ENCODE measurements at regions not wholly inside any gene's neighbourhood (a gene's known extent, or its start where the extent isn't known, plus 50 kb on each side); places are given as distances from the start of the nearest gene placed in this dataset.

DNA sequence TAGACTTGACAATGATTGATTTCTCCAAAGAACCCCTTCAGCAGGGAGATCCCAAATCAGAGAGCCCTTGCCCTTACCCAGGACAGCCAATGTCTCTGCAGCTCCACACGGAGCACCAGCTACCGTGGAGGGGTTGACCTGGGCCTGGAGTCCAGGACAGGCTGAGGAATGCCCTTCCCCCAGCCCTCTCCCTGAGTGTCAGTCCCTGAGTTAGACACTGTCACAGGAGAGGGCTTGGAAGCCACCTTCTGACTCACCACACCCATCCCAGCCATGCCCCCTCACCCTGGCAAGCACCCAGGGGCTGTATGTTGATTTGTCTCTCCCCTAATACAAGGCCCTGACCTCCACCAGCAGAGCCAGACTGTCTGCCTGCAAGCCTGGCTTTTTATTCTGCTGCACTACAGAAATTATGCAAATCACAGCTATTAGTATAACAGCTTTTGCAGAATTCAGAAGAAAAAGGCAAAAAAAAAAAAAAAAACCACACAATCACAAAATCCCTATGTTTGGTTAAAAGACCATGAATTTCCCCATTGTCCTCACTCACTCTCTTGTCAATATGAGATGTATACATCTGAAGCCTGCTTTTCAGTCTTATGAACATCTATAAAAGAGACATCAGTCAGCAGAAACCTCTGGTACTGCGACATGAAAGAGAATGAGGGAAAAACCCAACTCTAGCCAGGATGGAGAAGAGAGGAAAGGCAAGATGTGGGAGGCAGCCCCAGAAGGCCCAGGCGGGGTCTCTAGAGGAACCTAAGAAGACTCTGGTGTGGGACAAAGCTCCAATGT, 240.7 kb downstream of the UQCRFS1 start:
- TF ChIP-seq NFRKB (IDR thresholded peaks at IDR 0.05) (no peak), FOXM1 (IDR thresholded peaks at IDR 0.05; ENCODE audit: borderline replicate concordance) (no peak), BHLHE40 (IDR thresholded peaks at IDR 0.05; ENCODE audit: borderline replicate concordance) (no peak), SP1 (IDR thresholded peaks at IDR 0.05) (no peak), L3MBTL2 (conservative IDR thresholded peaks at IDR 0.05) (no peak), ZNF384 (IDR thresholded peaks at IDR 0.05) (no peak), SUZ12 (IDR thresholded peaks at IDR 0.05) (no peak), TARDBP (IDR thresholded peaks at IDR 0.05) (no peak)
